HG03135 (cell line): ENCODE measurements at regions not wholly inside any gene's neighbourhood (a gene's known extent, or its start where the extent isn't known, plus 50 kb on each side); places are given as distances from the start of the nearest gene placed in this dataset.
"Not testable (repeated sequence)": the region's sequence is repeated elsewhere in the genome, so short reads cannot be mapped to it uniquely, and the experiment has no call there.

ENCODE experiments used
- ATAC-seq: cut with Tn5 transposase; IDR thresholded peaks from one replicate; pipeline ENCODE4 v1.9.1; 2021; ENCODE audit warnings: mild to moderate bottlenecking, moderate library complexity; ENCODE audit not compliant: unreplicated experiment

GRCh38 chr4:137405833-137406232, 126.5 kb downstream of the PCDH18 start:
- ATAC-seq: not testable (repeated sequence)

GRCh38 chr4:137394018-137394417, 138.3 kb downstream of the PCDH18 start:
- ATAC-seq: no peak

- ATAC-seq: no peak
These were observed 139.2 kb downstream of the PCDH18 start for GRCh38 chr4:137393044-137393443.

- no peak for ATAC-seq
These were observed 141.6 kb downstream of the PCDH18 start for GRCh38 chr4:137390707-137391106.

- no peak for ATAC-seq
These were observed 142.3 kb downstream of the PCDH18 start for GRCh38 chr4:137389911-137390520.

GRCh38 chr4:137387924-137388323, 144.4 kb downstream of the PCDH18 start:
- ATAC-seq: no peak

GRCh38 chr4:137384476-137384875, 147.8 kb downstream of the PCDH18 start:
- no peak for ATAC-seq

- no peak for ATAC-seq
These were observed 153.5 kb downstream of the PCDH18 start for GRCh38 chr4:137378821-137379220.

GRCh38 chr4:137378393-137378792, 153.9 kb downstream of the PCDH18 start:
- ATAC-seq: no peak

GRCh38 chr4:137376312-137376711, 156.0 kb downstream of the PCDH18 start:
- ATAC-seq: no peak

GRCh38 chr4:137375111-137375850, 157.0 kb downstream of the PCDH18 start:
- ATAC-seq: no peak

GRCh38 chr4:137370679-137371078, 161.6 kb downstream of the PCDH18 start:
- no peak for ATAC-seq

GRCh38 chr4:137370206-137370633, 162.1 kb downstream of the PCDH18 start:
- no peak for ATAC-seq

- ATAC-seq: no peak
These were observed 164.7 kb downstream of the PCDH18 start for GRCh38 chr4:137367620-137368019.

- no peak for ATAC-seq
These were observed 168.8 kb downstream of the PCDH18 start for GRCh38 chr4:137363496-137363895.

GRCh38 chr4:137361756-137362470, 170.4 kb downstream of the PCDH18 start:
- no peak for ATAC-seq

- ATAC-seq: no peak
These were observed 171.5 kb downstream of the PCDH18 start for GRCh38 chr4:137360761-137361160.

- ATAC-seq: no peak
These were observed 172.5 kb downstream of the PCDH18 start for GRCh38 chr4:137359691-137360315.

- ATAC-seq: not testable (repeated sequence)
These were observed 177.7 kb downstream of the PCDH18 start for GRCh38 chr4:137354562-137354961.

GRCh38 chr4:137347371-137347770, 184.9 kb downstream of the PCDH18 start:
- no peak for ATAC-seq

- no peak for ATAC-seq
These were observed 186.7 kb downstream of the PCDH18 start for GRCh38 chr4:137345597-137345996.
